ENCODE measurements at regions not wholly inside any gene's neighbourhood (a gene's known extent, or its start where the extent isn't known, plus 50 kb on each side); places are given as distances from the start of the nearest gene placed in this dataset.

DNA sequence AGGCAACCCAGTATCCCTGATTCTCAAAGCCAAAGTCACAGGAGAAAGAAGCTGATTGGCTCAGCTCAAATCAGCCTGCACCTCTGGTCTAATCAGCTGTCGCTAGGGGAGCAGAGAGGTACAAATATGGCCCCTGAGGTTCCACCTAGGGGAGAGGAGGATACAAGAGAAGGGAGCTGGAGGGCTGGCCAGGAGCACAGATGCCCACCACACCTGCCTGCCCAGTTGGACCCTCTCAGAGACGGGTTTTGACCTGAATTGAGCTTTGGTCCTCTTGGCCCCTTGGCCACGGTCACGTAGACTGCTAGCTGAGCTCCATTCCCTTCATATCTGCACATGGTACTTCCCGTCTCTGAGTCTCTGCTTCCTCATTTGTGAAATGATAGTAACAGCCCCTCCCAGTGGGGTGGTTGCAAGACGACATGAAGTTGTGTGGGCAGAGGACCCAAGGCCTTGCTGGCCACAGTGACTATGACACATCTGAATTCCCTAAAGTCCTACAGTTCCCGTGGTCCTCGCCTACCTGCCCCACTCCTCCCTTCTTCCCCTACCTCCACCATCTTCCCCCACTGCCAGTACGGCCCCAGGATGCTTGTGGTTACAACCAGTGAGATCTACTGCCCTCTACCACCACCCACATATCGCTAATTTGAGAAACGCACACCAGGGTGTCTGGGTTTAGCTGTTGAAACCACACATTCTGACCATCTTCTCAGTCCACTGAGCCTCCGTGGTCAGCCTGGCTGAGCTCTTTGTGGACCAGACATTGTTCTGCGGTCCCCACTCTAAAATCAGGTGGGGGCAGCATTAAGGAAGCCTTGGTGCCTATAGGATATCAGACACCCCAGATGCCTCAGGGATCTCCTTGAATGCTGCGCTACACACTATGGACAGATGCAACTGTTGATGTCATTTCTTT is 60.3 kb upstream of the NEK6 start:
- H3K27me3 ChIP-seq, result no peaks in the 10 kb centered on the region
- peak in 1 of 4 donors; percentile 40 for TF ChIP-seq POLR2A (IDR thresholded peaks at IDR 0.05)
- no peak for TF ChIP-seq EP300 (IDR thresholded peaks at IDR 0.05)
- TF ChIP-seq, protein P1, sequence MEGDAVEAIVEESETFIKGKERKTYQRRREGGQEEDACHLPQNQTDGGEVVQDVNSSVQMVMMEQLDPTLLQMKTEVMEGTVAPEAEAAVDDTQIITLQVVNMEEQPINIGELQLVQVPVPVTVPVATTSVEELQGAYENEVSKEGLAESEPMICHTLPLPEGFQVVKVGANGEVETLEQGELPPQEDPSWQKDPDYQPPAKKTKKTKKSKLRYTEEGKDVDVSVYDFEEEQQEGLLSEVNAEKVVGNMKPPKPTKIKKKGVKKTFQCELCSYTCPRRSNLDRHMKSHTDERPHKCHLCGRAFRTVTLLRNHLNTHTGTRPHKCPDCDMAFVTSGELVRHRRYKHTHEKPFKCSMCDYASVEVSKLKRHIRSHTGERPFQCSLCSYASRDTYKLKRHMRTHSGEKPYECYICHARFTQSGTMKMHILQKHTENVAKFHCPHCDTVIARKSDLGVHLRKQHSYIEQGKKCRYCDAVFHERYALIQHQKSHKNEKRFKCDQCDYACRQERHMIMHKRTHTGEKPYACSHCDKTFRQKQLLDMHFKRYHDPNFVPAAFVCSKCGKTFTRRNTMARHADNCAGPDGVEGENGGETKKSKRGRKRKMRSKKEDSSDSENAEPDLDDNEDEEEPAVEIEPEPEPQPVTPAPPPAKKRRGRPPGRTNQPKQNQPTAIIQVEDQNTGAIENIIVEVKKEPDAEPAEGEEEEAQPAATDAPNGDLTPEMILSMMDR (IDR thresholded peaks at IDR 0.05), result no peak
- TF ChIP-seq POLR2AphosphoS5 (IDR thresholded peaks at IDR 0.05), result peak in 1 of 2 donors; percentile 39
- H3K4me3 ChIP-seq, result no peak overlapping the region
- peaks cover 0 to 10% (median 0%) of the 10 kb centered on the region in 4 donors for H3K4me1 ChIP-seq
- H3K36me3 ChIP-seq, result no peaks in the 10 kb centered on the region
- peak overlapping the region in 3 of 4 donors; percentile 36 to 81 (median 74) for H3K27ac ChIP-seq
- peak in 1 of 2 donors; percentile 81 for DNase-seq
- no peaks in the 10 kb centered on the region for H3K9me3 ChIP-seq
- peak; percentile 84 to 87 for ATAC-seq (ENCODE audit: low FRiP score in 2 of 2)
- WGBS, 2 donors, result 63 to 67% methylated on average over 14 of the region's 14 CpGs

DNA sequence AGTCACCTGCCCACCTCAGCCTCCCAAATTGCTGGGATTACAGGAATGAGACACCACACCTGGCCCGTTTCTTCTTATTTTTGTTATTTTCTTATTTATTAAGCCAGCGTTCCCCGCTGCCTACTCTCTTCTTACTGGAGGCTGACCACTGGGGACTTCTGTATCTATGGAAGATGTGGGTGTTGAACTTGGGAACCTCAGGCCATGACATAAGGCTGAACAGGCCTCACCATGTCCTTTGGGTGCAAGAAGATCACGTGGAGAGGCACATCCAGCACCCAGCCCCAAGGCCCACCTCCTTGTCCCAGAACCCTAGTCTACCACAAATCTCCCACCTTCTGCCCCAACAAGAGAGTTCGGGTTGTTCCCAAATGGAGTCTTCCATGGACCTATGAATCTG is 59.4 kb upstream of the NEK6 start:
- no peak for ATAC-seq (ENCODE audit: low FRiP score in 2 of 2)
- 88 to 96% methylated on average over 5 of the region's 5 CpGs for whole genome bisulfite sequencing, 2 donors

DNA sequence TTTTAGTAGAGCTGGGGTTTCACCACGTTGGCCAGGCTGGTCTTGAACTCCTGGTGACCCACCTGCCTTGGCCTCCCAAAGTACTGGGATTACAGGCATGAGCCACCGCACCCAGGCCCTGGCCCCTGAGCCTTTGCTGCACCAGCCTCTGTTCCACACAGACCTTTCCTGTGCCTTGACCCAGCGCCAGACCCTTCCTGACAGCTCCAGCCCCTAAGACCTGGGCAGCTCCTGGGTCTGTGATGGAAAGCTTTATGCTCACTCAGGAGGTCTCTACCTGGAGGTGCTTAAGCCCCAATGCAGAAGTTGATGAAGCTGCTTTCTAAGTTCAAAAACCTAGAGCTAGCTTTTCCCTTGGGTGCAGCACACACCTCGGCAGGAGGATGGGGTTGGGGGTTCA is 58.8 kb upstream of the NEK6 start:
- H3K27ac ChIP-seq, result no peak overlapping the region
- H3K4me3 ChIP-seq, result no peak overlapping the region
- 91 to 93% methylated on average over 4 of the region's 4 CpGs for WGBS, 2 donors
- no peaks in the 10 kb centered on the region for H3K27me3 ChIP-seq
- ATAC-seq (ENCODE audit: low FRiP score in 2 of 2) (no peak), DNase-seq (no peak)
- TF ChIP-seq POLR2AphosphoS5 (IDR thresholded peaks at IDR 0.05) (no peak), POLR2A (IDR thresholded peaks at IDR 0.05) (no peak)
- TF ChIP-seq, protein P1 (IDR thresholded peaks at IDR 0.05), result no peak
- H3K9me3 ChIP-seq, result no peaks in the 10 kb centered on the region
- H3K4me1 ChIP-seq, result peaks cover 0 to 19% (median 2%) of the 10 kb centered on the region in 4 donors
- no peaks in the 10 kb centered on the region for H3K36me3 ChIP-seq

More for the DNA sequence above, 59.4 kb upstream of the NEK6 start:
- TF ChIP-seq, protein P1 (IDR thresholded peaks at IDR 0.05), result no peak
- TF ChIP-seq POLR2A (IDR thresholded peaks at IDR 0.05) (no peak), EP300 (IDR thresholded peaks at IDR 0.05) (no peak), POLR2AphosphoS5 (IDR thresholded peaks at IDR 0.05) (no peak)
- Histone ChIP-seq H3K27ac (no peak overlapping the region), H3K9me3 (no peaks in the 10 kb centered on the region), H3K4me1 (peaks cover 0 to 17% (median 2%) of the 10 kb centered on the region in 4 donors), H3K36me3 (no peaks in the 10 kb centered on the region), H3K27me3 (no peaks in the 10 kb centered on the region), H3K4me3 (no peak overlapping the region)
- DNase-seq, result no peak

DNA sequence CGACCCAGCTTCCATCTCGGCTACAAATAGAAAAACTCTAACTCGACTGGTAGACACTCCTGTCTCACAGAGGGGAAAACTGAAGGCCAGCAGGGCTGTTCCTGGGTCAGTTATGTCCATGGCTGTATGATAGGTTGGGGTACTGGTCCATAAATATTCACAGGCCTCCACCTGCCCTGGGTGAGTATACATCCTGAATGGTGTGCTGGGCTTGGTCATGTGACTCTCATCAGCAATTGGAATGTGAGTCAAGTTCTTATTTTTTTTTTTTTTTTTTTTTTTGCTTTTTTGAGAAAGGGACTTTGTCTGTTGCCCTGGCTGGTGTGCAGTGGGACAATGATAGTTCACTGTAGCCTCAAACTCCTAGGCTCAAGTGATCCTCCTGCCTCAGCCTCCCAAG is 58.3 kb upstream of the NEK6 start:
- TF ChIP-seq POLR2A (IDR thresholded peaks at IDR 0.05) (no peak), POLR2AphosphoS5 (IDR thresholded peaks at IDR 0.05) (no peak), EP300 (IDR thresholded peaks at IDR 0.05) (no peak)
- TF ChIP-seq, protein P1 (IDR thresholded peaks at IDR 0.05), result no peak
- ATAC-seq (ENCODE audit: low FRiP score in 2 of 2), result no peak
- Histone ChIP-seq H3K4me3 (no peak overlapping the region), H3K9me3 (no peaks in the 10 kb centered on the region), H3K27ac (no peak overlapping the region), H3K36me3 (no peaks in the 10 kb centered on the region), H3K27me3 (no peaks in the 10 kb centered on the region), H3K4me1 (peaks cover 0 to 19% (median 2%) of the 10 kb centered on the region in 4 donors)
- no peak for DNase-seq
- 90% methylated on average over 3 of the region's 3 CpGs for WGBS, 2 donors

Measured in upper lobe of left lung (tissue), 6 donors.